Mesenchymal stem cell (in vitro differentiated cells and primary cell): ENCODE measurements at regions not wholly inside any gene's neighbourhood (a gene's known extent, or its start where the extent isn't known, plus 50 kb on each side); places are given as distances from the start of the nearest gene placed in this dataset.

Experiments
- DNase-seq: peaks from one replicate; pipeline ENCODE4 v3.0.0-alpha.2; 2013
- H2AFZ ChIP-seq: one replicate; pipeline ENCODE4 v1.6.1; 2013; ENCODE audit warnings: low read depth, mild to moderate bottlenecking, control low read depth, inconsistent platforms, low read length, moderate library complexity
- H2AK5ac ChIP-seq: 2 replicates; pipeline ENCODE4 v1.6.1; 2013; ENCODE audit warnings: low read length, moderate library complexity, mild to moderate bottlenecking, inconsistent platforms; ENCODE audit not compliant: severe bottlenecking
- H2BK120ac ChIP-seq: one replicate; pipeline ENCODE4 v1.6.1; 2013; ENCODE audit warnings: low read depth, mild to moderate bottlenecking, inconsistent platforms, low read length, moderate library complexity
- H2BK12ac ChIP-seq, 2 experiments: one replicate each; pipeline ENCODE4 v1.6.1; 2013; ENCODE audit warnings: inconsistent platforms in 2 of 2, low read length in 2 of 2, mild to moderate bottlenecking in 2 of 2, moderate library complexity in 2 of 2, control low read depth in 1 of 2
- H2BK15ac ChIP-seq: one replicate; pipeline ENCODE4 v1.6.1; 2013; ENCODE audit warnings: mild to moderate bottlenecking, low read depth, inconsistent platforms; ENCODE audit not compliant: poor library complexity, severe bottlenecking
- H2BK5ac ChIP-seq: 2 replicates; pipeline ENCODE4 v1.6.1; 2013; ENCODE audit warnings: low read depth, mild to moderate bottlenecking, low read length, control low read depth, inconsistent platforms; ENCODE audit not compliant: poor library complexity, severe bottlenecking
- H3K14ac ChIP-seq, 2 experiments: one replicate each; pipeline ENCODE4 v1.6.1; 2013; ENCODE audit warnings: inconsistent platforms in 2 of 2, low read length in 2 of 2, control low read depth in 1 of 2, mild to moderate bottlenecking in 1 of 2, moderate library complexity in 1 of 2
- H3K18ac ChIP-seq, 2 experiments: one replicate each; pipeline ENCODE4 v1.6.1; 2013; ENCODE audit warnings: inconsistent platforms in 2 of 2, low read length in 2 of 2, control low read depth in 1 of 2, low read depth in 1 of 2, mild to moderate bottlenecking in 1 of 2
- H3K23ac ChIP-seq, 2 experiments: one replicate each; pipeline ENCODE4 v1.6.1; 2013; ENCODE audit warnings: inconsistent platforms in 2 of 2, low read length in 2 of 2, mild to moderate bottlenecking in 2 of 2, moderate library complexity in 2 of 2, control low read depth in 1 of 2
- H3K27ac ChIP-seq: 2 replicates; pipeline ENCODE4 v1.5.1; 2013; ENCODE audit warnings: mild to moderate bottlenecking, moderate library complexity, low read length, control low read depth, inconsistent platforms; ENCODE audit not compliant: poor library complexity, severe bottlenecking
- H3K27me3 ChIP-seq, 2 experiments: 2 replicates each; pipeline versions ENCODE4 v1.6.1 to v1.7.0; 2013; ENCODE audit warnings: low read length in 2 of 2, mild to moderate bottlenecking in 2 of 2, moderate library complexity in 2 of 2, control low read depth in 1 of 2, inconsistent platforms in 1 of 2; ENCODE audit not compliant: control insufficient read depth in 1 of 2, insufficient read depth in 1 of 2
- H3K36me3 ChIP-seq, 2 experiments: 2 replicates each; pipeline versions ENCODE4 v1.6.1 to v1.7.0; 2013; ENCODE audit warnings: low read length in 2 of 2, control low read depth in 1 of 2, inconsistent platforms in 1 of 2, low read depth in 1 of 2, mild to moderate bottlenecking in 1 of 2; ENCODE audit not compliant: insufficient read depth in 2 of 2, control insufficient read depth in 1 of 2
- H3K4ac ChIP-seq, 2 experiments: one replicate each; pipeline ENCODE4 v1.6.1; 2013; ENCODE audit warnings: inconsistent platforms in 2 of 2, low read length in 2 of 2, mild to moderate bottlenecking in 2 of 2, moderate library complexity in 2 of 2, control low read depth in 1 of 2, low read depth in 1 of 2
- H3K4me1 ChIP-seq: 2 replicates; pipeline ENCODE4 v1.6.1; 2013; ENCODE audit warnings: low read depth, low read length, control low read depth; ENCODE audit not compliant: control insufficient read depth, insufficient read depth
- H3K4me2 ChIP-seq: 2 replicates; pipeline ENCODE4 v1.6.1; 2013; ENCODE audit warnings: low read length, mild to moderate bottlenecking, inconsistent platforms; ENCODE audit not compliant: poor library complexity, severe bottlenecking
- H3K4me3 ChIP-seq, 2 experiments: 2 replicates each; pipeline versions ENCODE4 v1.5.1 to v1.7.0; 2013; ENCODE audit warnings: low read length in 2 of 2, mild to moderate bottlenecking in 2 of 2, control low read depth in 1 of 2, low read depth in 1 of 2; ENCODE audit not compliant: insufficient read depth in 1 of 2
- H3K79me1 ChIP-seq: replicated peaks from 2 replicates; pipeline ENCODE4 v1.6.1; 2013; ENCODE audit warnings: mild to moderate bottlenecking, control low read depth, low read length, inconsistent platforms; ENCODE audit not compliant: poor library complexity, severe bottlenecking
- H3K9ac ChIP-seq: 2 replicates; pipeline ENCODE4 v1.7.0; 2013; ENCODE audit warnings: mild to moderate bottlenecking, low read length, moderate library complexity
- H3K9me3 ChIP-seq: 2 replicates; pipeline ENCODE4 v1.7.0; 2013; ENCODE audit warnings: mild to moderate bottlenecking, low read length; ENCODE audit not compliant: control insufficient read depth
- H4K8ac ChIP-seq: one replicate; pipeline ENCODE4 v1.6.1; 2013; ENCODE audit warnings: inconsistent platforms, mild to moderate bottlenecking, low read length, moderate library complexity
- H4K91ac ChIP-seq: one replicate; pipeline ENCODE4 v1.6.1; 2013; ENCODE audit warnings: mild to moderate bottlenecking, low read length, inconsistent platforms
- WGBS: methylation state at CpG from one replicate; pipeline ENCODE4 v1.1.7; 2013; ENCODE audit warnings: mixed read lengths; 5-methylcytosine and 5-hydroxymethylcytosine counted together

- Histone ChIP-seq H4K91ac (no peak overlapping the region), H3K4me2 (no peak overlapping the region), H4K8ac (no peak overlapping the region), H2BK15ac (no peak overlapping the region), H2AK5ac (no peak overlapping the region), H3K4me1 (no peaks in the 10 kb centered on the region), H2BK12ac (no peak overlapping the region), H3K36me3 (no peaks in the 10 kb centered on the region), H3K27me3 (peaks cover 7 to 33% of the 10 kb centered on the region in 2 experiments), H3K4me3 (no peak overlapping the region), H2AFZ (no peak overlapping the region), H3K9me3 (no peaks in the 10 kb centered on the region), H3K14ac (no peak overlapping the region), H2BK5ac (no peak overlapping the region), H3K18ac (no peak overlapping the region), H3K4ac (no peak overlapping the region), H3K27ac (no peak overlapping the region), H3K23ac (no peak overlapping the region), H3K9ac (no peak overlapping the region), H3K79me1 (no peaks in the 10 kb centered on the region), H2BK120ac (no peak overlapping the region)
- 82% methylated on average over 1 of the region's 1 CpG for WGBS
- no peak for DNase-seq
Measured at GRCh38 chr6:44507014-44507413, 119.5 kb downstream of the CDC5L start.

- H2BK5ac ChIP-seq = no peak overlapping the region
- H4K8ac ChIP-seq = no peak overlapping the region
- no peak overlapping the region for H2BK15ac ChIP-seq
- H2BK12ac ChIP-seq = no peak overlapping the region
- no peaks in the 10 kb centered on the region for H3K36me3 ChIP-seq
- no peak overlapping the region for H3K4me3 ChIP-seq
- no peak overlapping the region for H3K9ac ChIP-seq
- WGBS = 100% methylated on average over 1 of the region's 1 CpG
- no peaks in the 10 kb centered on the region for H3K9me3 ChIP-seq
- no peak overlapping the region for H4K91ac ChIP-seq
- peak; percentile 59 for DNase-seq
- H3K27me3 ChIP-seq = peaks cover 0 to 20% of the 10 kb centered on the region in 2 experiments
- no peak overlapping the region for H3K23ac ChIP-seq
- no peak overlapping the region for H3K4ac ChIP-seq
- H3K4me2 ChIP-seq = no peak overlapping the region
- H3K18ac ChIP-seq = no peak overlapping the region
- no peak overlapping the region for H2AK5ac ChIP-seq
- H3K14ac ChIP-seq = no peak overlapping the region
- H3K27ac ChIP-seq = no peak overlapping the region
- no peaks in the 10 kb centered on the region for H3K4me1 ChIP-seq
- no peak overlapping the region for H2AFZ ChIP-seq
- H2BK120ac ChIP-seq = no peak overlapping the region
- no peaks in the 10 kb centered on the region for H3K79me1 ChIP-seq
Measured at GRCh38 chr6:44508646-44509045, 121.1 kb downstream of the CDC5L start.

GRCh38 chr6:44511126-44511525 is 123.6 kb downstream of the CDC5L start:
- Histone ChIP-seq H3K9me3 (no peaks in the 10 kb centered on the region), H3K14ac (no peak overlapping the region), H3K23ac (no peak overlapping the region), H3K4ac (no peak overlapping the region), H3K4me2 (no peak overlapping the region), H2AFZ (no peak overlapping the region), H3K79me1 (no peaks in the 10 kb centered on the region), H3K9ac (no peak overlapping the region), H2BK120ac (no peak overlapping the region), H3K27me3 (peaks cover 0 to under 1% of the 10 kb centered on the region in 2 experiments), H2BK15ac (no peak overlapping the region), H2BK12ac (no peak overlapping the region), H2AK5ac (no peak overlapping the region), H3K4me1 (no peaks in the 10 kb centered on the region), H3K4me3 (no peak overlapping the region), H4K8ac (no peak overlapping the region), H3K36me3 (no peaks in the 10 kb centered on the region), H4K91ac (no peak overlapping the region), H3K18ac (no peak overlapping the region), H3K27ac (no peak overlapping the region), H2BK5ac (no peak overlapping the region)
- 49% methylated on average over 3 of the region's 3 CpGs for WGBS
- DNase-seq = no peak

- H4K8ac ChIP-seq = no peak overlapping the region
- no peak overlapping the region for H3K9ac ChIP-seq
- no peaks in the 10 kb centered on the region for H3K4me1 ChIP-seq
- no peak overlapping the region for H2BK5ac ChIP-seq
- no peaks in the 10 kb centered on the region for H3K9me3 ChIP-seq
- H3K4me2 ChIP-seq = no peak overlapping the region
- no peak overlapping the region for H2AK5ac ChIP-seq
- 88% methylated on average over 7 of the region's 7 CpGs for WGBS
- no peak overlapping the region for H2BK15ac ChIP-seq
- H3K27ac ChIP-seq = no peak overlapping the region
- no peaks in the 10 kb centered on the region for H3K27me3 ChIP-seq
- no peak for DNase-seq
- H2AFZ ChIP-seq = no peak overlapping the region
- H3K14ac ChIP-seq = peak overlapping the region in 1 of 2 experiments; percentile 63
- no peak overlapping the region for H2BK120ac ChIP-seq
- H3K4me3 ChIP-seq = no peak overlapping the region
- H4K91ac ChIP-seq = no peak overlapping the region
- H2BK12ac ChIP-seq = no peak overlapping the region
- no peak overlapping the region for H3K23ac ChIP-seq
- no peaks in the 10 kb centered on the region for H3K36me3 ChIP-seq
- peak overlapping the region in 1 of 2 experiments; percentile 7 for H3K18ac ChIP-seq
- no peak overlapping the region for H3K4ac ChIP-seq
- no peaks in the 10 kb centered on the region for H3K79me1 ChIP-seq
Measured at GRCh38 chr6:44512868-44513741, 125.6 kb downstream of the CDC5L start.
